Upper lobe of left lung (tissue), 4 donors: ENCODE measurements at regions not wholly inside any gene's neighbourhood (a gene's known extent, or its start where the extent isn't known, plus 50 kb on each side); places are given as distances from the start of the nearest gene placed in this dataset.

Experiments used
- CTCF ChIP-seq, 6 experiments: fragments of 450-650 bp in 4 of 6; fragments of 200-600 bp in 2 of 6; sonication (generic) in 2 of 6; IDR thresholded peaks; one replicate each; pipeline ENCODE4 v1.5.1; 2016 to 2019; ENCODE audit warnings: antibody characterized with exemption in 6 of 6
- POLR2A ChIP-seq, 4 donors: fragments of 450-650 bp; IDR thresholded peaks; one replicate each; pipeline ENCODE4 v1.5.1; 2016 to 2017; ENCODE audit warnings: antibody characterized with exemption in 4 of 4, mild to moderate bottlenecking in 2 of 4
- POLR2AphosphoS5 ChIP-seq, 2 donors: sonication (generic); formaldehyde crosslinking; IDR thresholded peaks; one replicate each; pipeline ENCODE4 v1.5.1; 2017; ENCODE audit warnings: antibody characterized with exemption in 2 of 2

GRCh38 chr1:100597784-100598183 is 59.8 kb downstream of the GPR88 start:
- TF ChIP-seq CTCF (IDR thresholded peaks at IDR 0.05) (no peak), POLR2AphosphoS5 (IDR thresholded peaks at IDR 0.05) (no peak), POLR2A (IDR thresholded peaks at IDR 0.05) (no peak)
